Esophagus mucosa (tissue), 1 donor: ENCODE measurements at regions not wholly inside any gene's neighbourhood (a gene's known extent, or its start where the extent isn't known, plus 50 kb on each side); places are given as distances from the start of the nearest gene placed in this dataset.
"Not testable (repeated sequence)": the region's sequence is repeated elsewhere in the genome, so short reads cannot be mapped to it uniquely, and the experiment has no call there.

ENCODE experiments used
- ATAC-seq: fragments of 200-7000 bp; cut with Tn5 transposase; one replicate; pipeline ENCODE4 v1.9.1; 2020
- donor health status: DM: yes; HTN: yes; CAD: no.

- ATAC-seq, result no peak
Observed at GRCh38 chr6:96743496-96743895, 93.8 kb downstream of the GPR63 start.

GRCh38 chr6:96742702-96743101 is 94.6 kb downstream of the GPR63 start:
- no peak for ATAC-seq

GRCh38 chr6:96735332-96735731 is 101.9 kb downstream of the GPR63 start:
- no peak for ATAC-seq

GRCh38 chr6:96727144-96727543 is 110.1 kb downstream of the GPR63 start:
- ATAC-seq, result no peak

- no peak for ATAC-seq
Observed at GRCh38 chr6:96725296-96725695, 112.0 kb downstream of the GPR63 start.

- no peak for ATAC-seq
Observed at GRCh38 chr6:96724641-96725040, 112.6 kb downstream of the GPR63 start.

GRCh38 chr6:96723362-96723761 is 113.9 kb downstream of the GPR63 start:
- no peak for ATAC-seq

GRCh38 chr6:96721227-96721626 is 116.0 kb downstream of the GPR63 start:
- no peak for ATAC-seq

GRCh38 chr6:96716221-96716620 is 121.1 kb downstream of the GPR63 start:
- ATAC-seq, result no peak

GRCh38 chr6:96715608-96716007 is 121.7 kb downstream of the GPR63 start:
- no peak for ATAC-seq

- ATAC-seq, result peak; percentile 41
Observed at GRCh38 chr6:96704713-96705112, 132.6 kb downstream of the GPR63 start.

GRCh38 chr6:96702626-96703025 is 134.7 kb downstream of the GPR63 start:
- no peak for ATAC-seq

- ATAC-seq, result no peak
Observed at GRCh38 chr6:96700915-96701314, 136.4 kb downstream of the GPR63 start.

- ATAC-seq, result not testable (repeated sequence)
Observed at GRCh38 chr6:96694429-96694828, 131.5 kb downstream of the FHL5 start.

GRCh38 chr6:96687121-96687520 is 124.2 kb downstream of the FHL5 start:
- no peak for ATAC-seq

- no peak for ATAC-seq
Observed at GRCh38 chr6:96685702-96686101, 122.8 kb downstream of the FHL5 start.

GRCh38 chr6:96683819-96684528 is 121.0 kb downstream of the FHL5 start:
- ATAC-seq, result no peak

- no peak for ATAC-seq
Observed at GRCh38 chr6:96682017-96682416, 119.1 kb downstream of the FHL5 start.

GRCh38 chr6:96675597-96675996 is 112.7 kb downstream of the FHL5 start:
- no peak for ATAC-seq
